ENCODE measurements at regions not wholly inside any gene's neighbourhood (a gene's known extent, or its start where the extent isn't known, plus 50 kb on each side); places are given as distances from the start of the nearest gene placed in this dataset.
A peak's percentile ranks its signal among the peaks of the same experiment; 100 is the strongest.
"Not testable (repeated sequence)": the region's sequence is repeated elsewhere in the genome, so short reads cannot be mapped to it uniquely, and the experiment has no call there.

GRCh38 chr3:30523366-30523765 is 83.0 kb upstream of the TGFBR2 start:
- no peak for DNase-seq (ENCODE audit: low read depth)

- DNase-seq (ENCODE audit: low read depth) = no peak
These were observed 81.9 kb upstream of the TGFBR2 start for GRCh38 chr3:30524357-30525040.

GRCh38 chr3:30526031-30526430 is 80.4 kb upstream of the TGFBR2 start:
- DNase-seq (ENCODE audit: low read depth) = no peak

GRCh38 chr3:30527186-30527585 is 79.2 kb upstream of the TGFBR2 start:
- DNase-seq (ENCODE audit: low read depth) = no peak

- DNase-seq (ENCODE audit: low read depth) = no peak
These were observed 78.7 kb upstream of the TGFBR2 start for GRCh38 chr3:30527720-30528119.

- DNase-seq (ENCODE audit: low read depth) = no peak
These were observed 76.3 kb upstream of the TGFBR2 start for GRCh38 chr3:30530084-30530483.

GRCh38 chr3:30531017-30531570 is 75.3 kb upstream of the TGFBR2 start:
- no peak for DNase-seq (ENCODE audit: low read depth)

GRCh38 chr3:30535525-30535924 is 70.9 kb upstream of the TGFBR2 start:
- no peak for DNase-seq (ENCODE audit: low read depth)

GRCh38 chr3:30538791-30539190 is 67.6 kb upstream of the TGFBR2 start:
- no peak for DNase-seq (ENCODE audit: low read depth)

- no peak for DNase-seq (ENCODE audit: low read depth)
These were observed 67.2 kb upstream of the TGFBR2 start for GRCh38 chr3:30539206-30539605.

- DNase-seq (ENCODE audit: low read depth) = no peak
These were observed 66.6 kb upstream of the TGFBR2 start for GRCh38 chr3:30539772-30540171.

GRCh38 chr3:30541156-30541555 is 65.2 kb upstream of the TGFBR2 start:
- DNase-seq (ENCODE audit: low read depth) = not testable (repeated sequence)

- DNase-seq (ENCODE audit: low read depth) = no peak
These were observed 63.5 kb upstream of the TGFBR2 start for GRCh38 chr3:30542897-30543296.

- DNase-seq (ENCODE audit: low read depth) = no peak
These were observed 61.6 kb upstream of the TGFBR2 start for GRCh38 chr3:30544812-30545211.

GRCh38 chr3:30546934-30547333 is 59.5 kb upstream of the TGFBR2 start:
- DNase-seq (ENCODE audit: low read depth) = no peak

- no peak for DNase-seq (ENCODE audit: low read depth)
These were observed 58.7 kb upstream of the TGFBR2 start for GRCh38 chr3:30547716-30548115.

- DNase-seq (ENCODE audit: low read depth) = peak; percentile 15
These were observed 57.8 kb upstream of the TGFBR2 start for GRCh38 chr3:30548600-30548999.

GRCh38 chr3:30549600-30549999 is 56.8 kb upstream of the TGFBR2 start:
- DNase-seq (ENCODE audit: low read depth) = no peak

GRCh38 chr3:30550246-30550645 is 56.2 kb upstream of the TGFBR2 start:
- no peak for DNase-seq (ENCODE audit: low read depth)

- DNase-seq (ENCODE audit: low read depth) = no peak
These were observed 55.1 kb upstream of the TGFBR2 start for GRCh38 chr3:30551266-30551665.

- DNase-seq (ENCODE audit: low read depth) = no peak
These were observed 54.5 kb upstream of the TGFBR2 start for GRCh38 chr3:30551927-30552326.

- peak; percentile 8 for DNase-seq (ENCODE audit: low read depth)
These were observed 52.6 kb upstream of the TGFBR2 start for GRCh38 chr3:30553641-30554316.

GRCh38 chr3:30554317-30554690 is 52.1 kb upstream of the TGFBR2 start:
- no peak for DNase-seq (ENCODE audit: low read depth)

GRCh38 chr3:30555968-30556367 is 50.4 kb upstream of the TGFBR2 start:
- no peak for DNase-seq (ENCODE audit: low read depth)
